Erythroblast (primary cell): ENCODE measurements at regions not wholly inside any gene's neighbourhood (a gene's known extent, or its start where the extent isn't known, plus 50 kb on each side); places are given as distances from the start of the nearest gene placed in this dataset.

Experiments used
- GATA1 ChIP-seq: IDR thresholded peaks from 2 replicates; pipeline ENCODE4 v1.6.1; 2011; ENCODE audit warnings: low read depth, mild to moderate bottlenecking, control low read depth, low read length, moderate library complexity
- POLR2A ChIP-seq: IDR thresholded peaks from 2 replicates; pipeline ENCODE4 v1.6.1; 2011; ENCODE audit warnings: mild to moderate bottlenecking, low read length

GRCh38 chr19:29297381-29297780, 84.4 kb upstream of the UQCRFS1 start:
- TF ChIP-seq POLR2A = no peak
- TF ChIP-seq GATA1 = no peak
